ENCODE measurements at regions not wholly inside any gene's neighbourhood (a gene's known extent, or its start where the extent isn't known, plus 50 kb on each side); places are given as distances from the start of the nearest gene placed in this dataset.

- DNase-seq (ENCODE audit: low spot score) (no peak), ATAC-seq (no peak)
- ChIA-PET CTCF (interaction anchor here (0.8 kb wide), 1 partner anchor 693 kb away, joined by 5 read pairs; no protein-coding TSS in a partner anchor), POLR2A (no interaction called here)
- Mint-ChIP-seq H3K27ac (no peak overlapping the region), H3K36me3 (no peaks in the 10 kb centered on the region), H3K4me1 (peaks cover 33% of the 10 kb centered on the region), H3K9me3 (no peaks in the 10 kb centered on the region), H3K27me3 (ENCODE audit: low read depth) (no peaks in the 10 kb centered on the region), H3K4me3 (no peak overlapping the region)
- TF ChIP-seq ZNF423 (CRISPR knock-in tag; IDR thresholded peaks at IDR 0.05) (no peak), ELF4 (CRISPR knock-in tag; IDR thresholded peaks at IDR 0.05; ENCODE audit: low read depth) (no peak), NR2C2 (CRISPR knock-in tag; IDR thresholded peaks at IDR 0.05) (no peak), TEAD4 (CRISPR knock-in tag; IDR thresholded peaks at IDR 0.05) (no peak), NFE2L1 (CRISPR knock-in tag; IDR thresholded peaks at IDR 0.05) (no peak)
- TF ChIP-seq, protein P1, sequence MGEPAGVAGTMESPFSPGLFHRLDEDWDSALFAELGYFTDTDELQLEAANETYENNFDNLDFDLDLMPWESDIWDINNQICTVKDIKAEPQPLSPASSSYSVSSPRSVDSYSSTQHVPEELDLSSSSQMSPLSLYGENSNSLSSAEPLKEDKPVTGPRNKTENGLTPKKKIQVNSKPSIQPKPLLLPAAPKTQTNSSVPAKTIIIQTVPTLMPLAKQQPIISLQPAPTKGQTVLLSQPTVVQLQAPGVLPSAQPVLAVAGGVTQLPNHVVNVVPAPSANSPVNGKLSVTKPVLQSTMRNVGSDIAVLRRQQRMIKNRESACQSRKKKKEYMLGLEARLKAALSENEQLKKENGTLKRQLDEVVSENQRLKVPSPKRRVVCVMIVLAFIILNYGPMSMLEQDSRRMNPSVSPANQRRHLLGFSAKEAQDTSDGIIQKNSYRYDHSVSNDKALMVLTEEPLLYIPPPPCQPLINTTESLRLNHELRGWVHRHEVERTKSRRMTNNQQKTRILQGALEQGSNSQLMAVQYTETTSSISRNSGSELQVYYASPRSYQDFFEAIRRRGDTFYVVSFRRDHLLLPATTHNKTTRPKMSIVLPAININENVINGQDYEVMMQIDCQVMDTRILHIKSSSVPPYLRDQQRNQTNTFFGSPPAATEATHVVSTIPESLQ (CRISPR knock-in tag; IDR thresholded peaks at IDR 0.05): no peak
Observed at GRCh38 chr5:91643797-91644196, 260.7 kb upstream of the ARRDC3 start.

DNA sequence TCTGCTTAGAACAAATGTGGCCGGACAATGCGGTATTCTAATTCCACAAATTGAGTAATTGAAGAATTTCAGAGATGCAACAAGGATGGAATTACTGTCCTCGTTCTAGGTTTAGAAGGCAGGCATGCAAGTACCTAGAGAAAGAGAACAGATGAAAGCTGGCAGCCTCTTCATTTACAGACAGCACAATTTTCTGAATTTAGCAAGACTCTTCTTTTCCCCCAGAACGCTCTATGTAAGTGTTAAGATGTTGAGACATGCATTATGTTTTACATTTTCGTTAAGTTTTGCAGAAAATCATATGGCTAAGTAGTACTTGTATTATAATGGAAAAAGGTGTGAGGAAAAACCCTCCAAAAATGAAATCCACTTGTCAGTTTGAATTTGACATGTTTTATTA, 259.5 kb upstream of the ARRDC3 start:
- ChIA-PET CTCF (interaction anchor here (0.7 to 2.8 kb wide), 33 partner anchors 18 to 1046 kb away, joined by 3 to 18 read pairs (median 4); no protein-coding TSS in a partner anchor), POLR2A (no interaction called here)
- ATAC-seq (no peak), DNase-seq (ENCODE audit: low spot score) (no peak)
- H3K36me3 Mint-ChIP-seq: no peaks in the 10 kb centered on the region
- no peak overlapping the region for H3K4me3 Mint-ChIP-seq
- TF ChIP-seq NFYB (CRISPR knock-in tag; conservative IDR thresholded peaks at IDR 0.05; ENCODE audit: low read depth) (no peak), NFE2L1 (CRISPR knock-in tag; IDR thresholded peaks at IDR 0.05) (no peak), FOXJ3 (CRISPR knock-in tag; IDR thresholded peaks at IDR 0.05; ENCODE audit: borderline replicate concordance) (no peak), CDX4 (CRISPR knock-in tag; IDR thresholded peaks at IDR 0.05; ENCODE audit: borderline replicate concordance) (no peak), TCF7 (CRISPR knock-in tag; IDR thresholded peaks at IDR 0.05; ENCODE audit: low read depth) (no peak), PRDM15 (CRISPR knock-in tag; IDR thresholded peaks at IDR 0.05) (no peak)
- H3K27ac Mint-ChIP-seq: no peak overlapping the region
- no peaks in the 10 kb centered on the region for H3K9me3 Mint-ChIP-seq
- H3K27me3 Mint-ChIP-seq (ENCODE audit: low read depth): no peaks in the 10 kb centered on the region
- peaks cover 33% of the 10 kb centered on the region for H3K4me1 Mint-ChIP-seq

GRCh38 chr5:91641730-91642350, 258.7 kb upstream of the ARRDC3 start:
- no peak for ATAC-seq
- Mint-ChIP-seq H3K27ac (no peak overlapping the region), H3K27me3 (ENCODE audit: low read depth) (no peaks in the 10 kb centered on the region), H3K4me3 (no peak overlapping the region), H3K9me3 (no peaks in the 10 kb centered on the region), H3K36me3 (no peaks in the 10 kb centered on the region), H3K4me1 (peaks cover 27% of the 10 kb centered on the region)
- CTCF ChIA-PET: interaction anchor here (0.6 to 2.8 kb wide), 47 partner anchors 9 to 1046 kb away, joined by 3 to 18 read pairs (median 4); no protein-coding TSS in a partner anchor
- TF ChIP-seq, protein P2, sequence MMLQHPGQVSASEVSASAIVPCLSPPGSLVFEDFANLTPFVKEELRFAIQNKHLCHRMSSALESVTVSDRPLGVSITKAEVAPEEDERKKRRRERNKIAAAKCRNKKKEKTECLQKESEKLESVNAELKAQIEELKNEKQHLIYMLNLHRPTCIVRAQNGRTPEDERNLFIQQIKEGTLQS (CRISPR knock-in tag; conservative IDR thresholded peaks at IDR 0.05): no peak
- TF ChIP-seq, protein P3, sequence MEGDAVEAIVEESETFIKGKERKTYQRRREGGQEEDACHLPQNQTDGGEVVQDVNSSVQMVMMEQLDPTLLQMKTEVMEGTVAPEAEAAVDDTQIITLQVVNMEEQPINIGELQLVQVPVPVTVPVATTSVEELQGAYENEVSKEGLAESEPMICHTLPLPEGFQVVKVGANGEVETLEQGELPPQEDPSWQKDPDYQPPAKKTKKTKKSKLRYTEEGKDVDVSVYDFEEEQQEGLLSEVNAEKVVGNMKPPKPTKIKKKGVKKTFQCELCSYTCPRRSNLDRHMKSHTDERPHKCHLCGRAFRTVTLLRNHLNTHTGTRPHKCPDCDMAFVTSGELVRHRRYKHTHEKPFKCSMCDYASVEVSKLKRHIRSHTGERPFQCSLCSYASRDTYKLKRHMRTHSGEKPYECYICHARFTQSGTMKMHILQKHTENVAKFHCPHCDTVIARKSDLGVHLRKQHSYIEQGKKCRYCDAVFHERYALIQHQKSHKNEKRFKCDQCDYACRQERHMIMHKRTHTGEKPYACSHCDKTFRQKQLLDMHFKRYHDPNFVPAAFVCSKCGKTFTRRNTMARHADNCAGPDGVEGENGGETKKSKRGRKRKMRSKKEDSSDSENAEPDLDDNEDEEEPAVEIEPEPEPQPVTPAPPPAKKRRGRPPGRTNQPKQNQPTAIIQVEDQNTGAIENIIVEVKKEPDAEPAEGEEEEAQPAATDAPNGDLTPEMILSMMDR (IDR thresholded peaks at IDR 0.05): peak; percentile 55
- no peak for DNase-seq (ENCODE audit: low spot score)
- POLR2A ChIA-PET: no interaction called here
